Chondrocyte (in vitro differentiated cells): ENCODE measurements at regions not wholly inside any gene's neighbourhood (a gene's known extent, or its start where the extent isn't known, plus 50 kb on each side); places are given as distances from the start of the nearest gene placed in this dataset.

Experiments used
- DNase-seq: peaks from one replicate; pipeline ENCODE4 v3.0.0; 2021; ENCODE audit warnings: mixed read lengths, low spot score
- H3K27ac Mint-ChIP-seq: one replicate; pipeline ENCODE4 v1.8.0; 2021; ENCODE audit warnings: mild to moderate bottlenecking, moderate library complexity, mixed read lengths; ENCODE audit not compliant: unreplicated experiment
- H3K27me3 Mint-ChIP-seq: 2 replicates; pipeline ENCODE4 v1.8.0; 2021; ENCODE audit warnings: low read depth, mixed read lengths
- H3K36me3 Mint-ChIP-seq: 2 replicates; pipeline ENCODE4 v1.8.0; 2021; ENCODE audit warnings: low read depth, mixed read lengths
- H3K4me1 Mint-ChIP-seq: 2 replicates; pipeline ENCODE4 v1.8.0; 2021; ENCODE audit warnings: low read depth, mild to moderate bottlenecking, mixed read lengths
- H3K4me3 Mint-ChIP-seq: one replicate; pipeline ENCODE4 v1.8.0; 2021; ENCODE audit warnings: mild to moderate bottlenecking, moderate library complexity, mixed read lengths; ENCODE audit not compliant: unreplicated experiment
- H3K9me3 Mint-ChIP-seq: 2 replicates; pipeline ENCODE4 v1.8.0; 2021; ENCODE audit warnings: low read depth, mixed read lengths
- TF ChIP-seq, protein P1 (sequence below): fragments of 200-600 bp; sonication (generic); IDR thresholded peaks from 2 replicates; pipeline ENCODE4 v1.5.0; 2021; ENCODE audit warnings: antibody characterized with exemption, mild to moderate bottlenecking, moderate library complexity

DNA sequence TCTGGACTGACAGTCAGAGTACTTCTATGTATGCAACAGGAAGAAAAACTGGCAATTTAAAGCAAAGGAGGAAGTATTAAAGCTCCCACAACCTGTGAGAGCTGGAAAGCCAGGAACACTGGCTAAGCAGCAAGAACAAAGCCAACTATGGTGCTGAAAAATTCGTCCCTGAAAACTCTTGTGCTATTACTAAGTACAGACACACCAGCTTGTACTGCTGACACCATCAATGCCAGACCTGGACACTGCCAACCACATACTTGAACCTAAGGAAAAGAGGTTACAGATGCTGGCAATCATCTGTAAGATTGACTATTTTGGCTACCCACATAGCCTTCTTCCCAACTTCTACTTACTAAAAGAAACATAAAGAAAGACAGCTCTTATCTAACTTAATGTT lies 1110.6 kb downstream of the SORCS3 start:
- Mint-ChIP-seq H3K9me3 (no peaks in the 10 kb centered on the region), H3K4me1 (no peaks in the 10 kb centered on the region), H3K27me3 (no peaks in the 10 kb centered on the region), H3K27ac (no peak overlapping the region), H3K36me3 (no peaks in the 10 kb centered on the region), H3K4me3 (no peak overlapping the region)
- TF ChIP-seq, protein P1, sequence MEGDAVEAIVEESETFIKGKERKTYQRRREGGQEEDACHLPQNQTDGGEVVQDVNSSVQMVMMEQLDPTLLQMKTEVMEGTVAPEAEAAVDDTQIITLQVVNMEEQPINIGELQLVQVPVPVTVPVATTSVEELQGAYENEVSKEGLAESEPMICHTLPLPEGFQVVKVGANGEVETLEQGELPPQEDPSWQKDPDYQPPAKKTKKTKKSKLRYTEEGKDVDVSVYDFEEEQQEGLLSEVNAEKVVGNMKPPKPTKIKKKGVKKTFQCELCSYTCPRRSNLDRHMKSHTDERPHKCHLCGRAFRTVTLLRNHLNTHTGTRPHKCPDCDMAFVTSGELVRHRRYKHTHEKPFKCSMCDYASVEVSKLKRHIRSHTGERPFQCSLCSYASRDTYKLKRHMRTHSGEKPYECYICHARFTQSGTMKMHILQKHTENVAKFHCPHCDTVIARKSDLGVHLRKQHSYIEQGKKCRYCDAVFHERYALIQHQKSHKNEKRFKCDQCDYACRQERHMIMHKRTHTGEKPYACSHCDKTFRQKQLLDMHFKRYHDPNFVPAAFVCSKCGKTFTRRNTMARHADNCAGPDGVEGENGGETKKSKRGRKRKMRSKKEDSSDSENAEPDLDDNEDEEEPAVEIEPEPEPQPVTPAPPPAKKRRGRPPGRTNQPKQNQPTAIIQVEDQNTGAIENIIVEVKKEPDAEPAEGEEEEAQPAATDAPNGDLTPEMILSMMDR = no peak
- DNase-seq = no peak

DNA sequence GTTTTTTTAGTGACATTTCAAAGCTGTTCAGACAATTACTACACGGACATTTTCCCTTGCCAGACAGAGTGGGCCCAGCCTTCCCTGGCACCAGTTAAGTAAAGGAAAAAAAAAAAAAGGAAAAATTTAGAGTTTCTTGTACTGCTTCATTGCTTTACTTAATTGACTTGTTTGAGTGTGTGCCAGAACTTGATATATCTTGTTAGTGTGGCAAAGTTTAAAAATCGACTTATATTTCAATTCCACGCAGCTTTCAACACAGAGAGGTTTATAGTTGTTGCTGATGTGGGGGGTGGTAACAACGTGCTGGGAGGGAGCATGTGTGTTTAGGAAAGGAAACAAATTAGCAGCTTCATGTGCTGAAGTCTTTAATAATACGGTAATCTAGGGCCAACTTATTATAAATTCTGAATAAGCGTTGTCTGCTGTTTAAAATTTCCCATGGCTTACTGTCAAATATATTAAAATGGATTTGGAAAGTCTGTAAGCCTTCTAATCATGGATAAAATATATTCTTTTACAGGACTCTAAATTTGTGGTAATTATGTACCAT lies 1104.6 kb downstream of the SORCS3 start:
- Mint-ChIP-seq H3K9me3 (no peaks in the 10 kb centered on the region), H3K27ac (no peak overlapping the region), H3K4me1 (no peaks in the 10 kb centered on the region), H3K4me3 (no peak overlapping the region), H3K36me3 (no peaks in the 10 kb centered on the region), H3K27me3 (no peaks in the 10 kb centered on the region)
- TF ChIP-seq, protein P1 = no peak
- DNase-seq = no peak

DNA sequence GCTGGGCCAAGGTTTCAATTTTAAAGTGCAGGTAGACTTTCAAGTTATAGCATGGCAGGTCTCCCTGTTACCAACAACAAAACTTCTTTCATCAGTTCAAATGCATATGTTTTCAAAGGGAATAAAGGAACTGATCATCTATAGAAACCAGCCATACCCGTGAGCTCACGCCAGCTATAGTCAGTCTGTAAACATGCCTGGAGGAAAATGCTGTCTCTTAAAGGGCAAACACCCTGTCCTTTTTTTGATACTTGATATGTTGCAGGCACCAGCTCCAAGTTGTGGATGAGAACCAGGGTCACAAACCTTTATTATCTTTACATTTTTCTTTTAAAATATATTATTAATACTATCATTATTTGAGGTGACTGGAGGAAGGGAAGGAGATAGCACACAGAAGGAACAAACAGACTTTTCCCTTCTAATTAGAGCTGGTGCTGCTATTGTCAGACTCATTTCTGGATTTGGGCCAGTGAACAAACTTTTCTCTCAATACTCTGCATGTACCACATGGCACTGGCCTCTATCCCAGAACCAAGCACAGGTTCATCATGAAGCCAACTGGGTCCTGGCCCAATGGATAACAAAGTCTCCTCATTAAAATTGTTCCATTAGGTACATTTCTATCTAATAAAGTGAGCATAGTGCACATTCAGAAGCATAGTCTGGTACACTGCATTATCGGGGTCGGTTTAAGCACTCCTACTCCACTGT lies 1102.4 kb downstream of the SORCS3 start:
- Mint-ChIP-seq H3K36me3 (no peaks in the 10 kb centered on the region), H3K9me3 (no peaks in the 10 kb centered on the region), H3K27me3 (no peaks in the 10 kb centered on the region), H3K27ac (no peak overlapping the region), H3K4me1 (no peaks in the 10 kb centered on the region), H3K4me3 (no peak overlapping the region)
- TF ChIP-seq, protein P1 = no peak
- no peak for DNase-seq

DNA sequence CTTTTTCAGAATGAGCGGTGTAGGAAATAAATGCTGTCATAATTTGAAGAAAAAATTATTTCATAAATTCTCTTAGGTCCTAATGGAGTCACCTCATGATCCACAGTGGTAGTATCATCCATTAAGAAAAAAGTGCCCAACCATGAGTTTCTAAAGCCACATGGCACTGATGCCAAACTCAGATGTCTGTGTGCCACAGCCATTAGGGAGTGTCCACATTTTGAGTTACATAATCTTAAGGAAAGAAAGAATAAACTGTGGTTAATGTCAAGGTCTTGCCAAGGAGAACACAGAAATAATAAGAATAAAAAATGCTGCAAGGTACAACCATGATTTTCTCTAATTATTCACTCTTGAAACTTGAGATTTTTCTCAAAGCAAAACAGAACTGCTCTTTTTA lies 1101.8 kb downstream of the SORCS3 start:
- DNase-seq = no peak
- Mint-ChIP-seq H3K9me3 (peaks cover under 1% of the 10 kb centered on the region), H3K4me1 (no peaks in the 10 kb centered on the region), H3K27ac (no peak overlapping the region), H3K27me3 (no peaks in the 10 kb centered on the region), H3K36me3 (no peaks in the 10 kb centered on the region), H3K4me3 (no peak overlapping the region)
- TF ChIP-seq, protein P1 = no peak

DNA sequence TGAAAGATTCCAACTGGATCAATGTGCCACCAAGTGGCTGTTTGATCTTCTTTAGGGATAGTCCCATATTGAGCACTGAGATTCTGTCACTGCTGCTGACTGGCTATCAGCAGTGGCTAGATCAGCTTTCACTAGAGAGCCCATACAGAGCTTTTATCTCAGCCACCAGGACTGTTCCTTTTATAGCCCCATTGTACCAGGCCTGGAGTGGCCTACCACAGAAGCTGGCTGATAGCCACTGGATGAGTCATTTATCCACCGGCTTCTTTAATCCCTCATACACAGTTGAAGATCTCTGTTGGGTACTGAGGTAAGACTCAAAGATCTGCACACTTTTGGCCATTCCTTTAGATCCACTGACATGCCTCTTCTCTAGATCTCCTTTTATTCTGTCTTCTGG lies 1101.1 kb downstream of the SORCS3 start:
- TF ChIP-seq, protein P1 = no peak

More for the DNA sequence above, 1101.1 kb downstream of the SORCS3 start:
- H3K9me3 Mint-ChIP-seq = peaks cover 4% of the 10 kb centered on the region
- no peaks in the 10 kb centered on the region for H3K4me1 Mint-ChIP-seq
- H3K36me3 Mint-ChIP-seq = no peaks in the 10 kb centered on the region
- H3K4me3 Mint-ChIP-seq = no peak overlapping the region
- no peak overlapping the region for H3K27ac Mint-ChIP-seq
- no peak for DNase-seq
- no peaks in the 10 kb centered on the region for H3K27me3 Mint-ChIP-seq
